T-cell (primary cell): ENCODE measurements at regions not wholly inside any gene's neighbourhood (a gene's known extent, or its start where the extent isn't known, plus 50 kb on each side); places are given as distances from the start of the nearest gene placed in this dataset.

Experiments
- ATAC-seq, 4 experiments: fragments of 200-7000 bp in 3 of 4; fragments of 150-1000 bp in 1 of 4; cut with Tn5 transposase; replicated peaks in 1 of 4; 1 replicate in 3 of 4; 2 replicates in 1 of 4; pipeline ENCODE4 v1.10.0; 2021; ENCODE audit warnings: moderate library complexity in 3 of 4, mild to moderate bottlenecking in 2 of 4, moderate number of reproducible peaks in 1 of 4
- CTCF ChIA-PET, 2 donors: fragments of 300-600 bp; sonication (Branson Sonifier 250); formaldehyde crosslinking; loops; one replicate each; lab custom pipeline; 2022; ENCODE audit warnings: antibody characterized with exemption in 2 of 2; lab: Charles Lee
- POLR2A ChIA-PET, 2 donors: fragments of 300-600 bp; sonication (Branson Sonifier 250); formaldehyde crosslinking; loops; one replicate each; lab custom pipeline; 2022; ENCODE audit warnings: antibody characterized with exemption in 2 of 2; lab: Charles Lee
- DNase-seq, 35 experiments: peaks; one replicate each; pipeline versions ENCODE4 v3.0.0 to v3.0.0-alpha.2; 2013 to 2023
- H3K27ac ChIP-seq: one replicate; pipeline ENCODE4 v1.5.1; 2013; ENCODE audit warnings: low read length
- H3K27me3 ChIP-seq, 2 experiments: replicated peaks in 1 of 2; 1 replicate in 1 of 2; 2 replicates in 1 of 2; pipeline versions ENCODE4 v1.6.1 to v1.7.0; 2013; ENCODE audit warnings: low read length in 1 of 2, mixed read lengths in 1 of 2; ENCODE audit not compliant: control insufficient read depth in 2 of 2, insufficient read depth in 2 of 2; ENCODE audit errors: extremely low read depth in 1 of 2
- H3K36me3 ChIP-seq, 2 donors: 1 replicate in 1 of 2; 2 replicates in 1 of 2; pipeline versions ENCODE4 v1.6.1 to v1.7.0; 2013; ENCODE audit warnings: low read length in 1 of 2; ENCODE audit not compliant: control insufficient read depth in 2 of 2, insufficient read depth in 1 of 2; ENCODE audit errors: extremely low read depth in 1 of 2
- H3K4me1 ChIP-seq, 2 experiments: 1 replicate in 1 of 2; 2 replicates in 1 of 2; pipeline versions ENCODE4 v1.6.1 to v1.7.0; 2013; ENCODE audit warnings: low read length in 2 of 2, mixed read lengths in 1 of 2; ENCODE audit not compliant: insufficient read depth in 2 of 2, control insufficient read depth in 1 of 2; ENCODE audit errors: extremely low read depth in 1 of 2
- H3K4me3 ChIP-seq, 2 donors: 1 replicate in 1 of 2; 2 replicates in 1 of 2; pipeline versions ENCODE4 v1.5.1 to v1.7.0; 2013; ENCODE audit warnings: mild to moderate bottlenecking in 2 of 2, low read length in 1 of 2, moderate library complexity in 1 of 2; ENCODE audit not compliant: control insufficient read depth in 1 of 2; ENCODE audit errors: extremely low read depth in 1 of 2
- H3K9me3 ChIP-seq: 2 replicates; pipeline ENCODE4 v1.7.0; 2013
- H3K27ac Mint-ChIP-seq, 2 donors: one replicate each; pipeline ENCODE4 v1.8.0; 2020 to 2021; ENCODE audit warnings: mild to moderate bottlenecking in 2 of 2, mixed read lengths in 2 of 2
- H3K27me3 Mint-ChIP-seq, 2 donors: one replicate each; pipeline ENCODE4 v1.8.0; 2021 to 2022; ENCODE audit warnings: mixed read lengths in 2 of 2
- H3K36me3 Mint-ChIP-seq: one replicate; pipeline ENCODE4 v1.8.0; 2021; ENCODE audit warnings: mixed read lengths
- H3K4me1 Mint-ChIP-seq, 3 donors: one replicate each; pipeline ENCODE4 v1.8.0; 2020 to 2022; ENCODE audit warnings: mixed read lengths in 3 of 3, mild to moderate bottlenecking in 1 of 3
- H3K4me3 Mint-ChIP-seq, 3 donors: one replicate each; pipeline ENCODE4 v1.8.0; 2020 to 2022; ENCODE audit warnings: mild to moderate bottlenecking in 3 of 3, mixed read lengths in 3 of 3, moderate library complexity in 3 of 3
- H3K9me3 Mint-ChIP-seq, 3 donors: one replicate each; pipeline ENCODE4 v1.8.0; 2020 to 2022; ENCODE audit warnings: mixed read lengths in 3 of 3
- WGBS: methylation state at CpG from one replicate; pipeline ENCODE4 v1.1.5; 2013; ENCODE audit warnings: missing lambda C conversion rate; ENCODE audit not compliant: insufficient coverage; 5-methylcytosine and 5-hydroxymethylcytosine counted together

DNA sequence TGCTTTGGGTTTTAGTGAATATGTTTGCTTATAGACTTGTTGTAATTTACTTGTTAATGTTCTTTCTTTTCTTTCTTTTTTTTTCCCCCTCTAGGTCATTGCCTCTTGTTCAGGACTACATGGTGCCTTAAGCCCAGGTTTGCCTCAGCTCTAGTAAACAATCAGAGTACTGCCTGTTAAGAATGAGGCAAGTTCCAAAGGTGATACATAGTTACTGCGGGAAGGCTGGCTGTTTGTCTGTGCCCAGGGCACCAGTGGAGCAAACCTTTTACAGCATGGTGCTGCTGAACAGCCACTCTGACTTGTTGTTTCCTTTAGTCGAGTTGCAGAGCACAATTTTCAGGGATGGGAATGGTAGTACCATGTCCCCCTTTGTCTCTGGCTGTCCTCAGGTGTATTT, 517.2 kb downstream of the NYAP2 start:
- DNase-seq (no peak), ATAC-seq (no peak)
- Mint-ChIP-seq H3K9me3 (peaks cover 7 to 15% (median 7%) of the 10 kb centered on the region in 3 donors), H3K36me3 (no peaks in the 10 kb centered on the region), H3K4me3 (no peak overlapping the region), H3K27ac (no peak overlapping the region), H3K27me3 (peaks cover 0 to 6% of the 10 kb centered on the region in 2 donors), H3K4me1 (no peaks in the 10 kb centered on the region)
- ChIA-PET POLR2A (no interaction called here), CTCF (no interaction called here)
- Histone ChIP-seq H3K4me3 (no peak overlapping the region), H3K27me3 (no peaks in the 10 kb centered on the region), H3K36me3 (no peaks in the 10 kb centered on the region), H3K4me1 (no peaks in the 10 kb centered on the region), H3K27ac (no peak overlapping the region), H3K9me3 (no peaks in the 10 kb centered on the region)
- WGBS, result 100% methylated on average over 1 of the region's 2 CpGs

DNA sequence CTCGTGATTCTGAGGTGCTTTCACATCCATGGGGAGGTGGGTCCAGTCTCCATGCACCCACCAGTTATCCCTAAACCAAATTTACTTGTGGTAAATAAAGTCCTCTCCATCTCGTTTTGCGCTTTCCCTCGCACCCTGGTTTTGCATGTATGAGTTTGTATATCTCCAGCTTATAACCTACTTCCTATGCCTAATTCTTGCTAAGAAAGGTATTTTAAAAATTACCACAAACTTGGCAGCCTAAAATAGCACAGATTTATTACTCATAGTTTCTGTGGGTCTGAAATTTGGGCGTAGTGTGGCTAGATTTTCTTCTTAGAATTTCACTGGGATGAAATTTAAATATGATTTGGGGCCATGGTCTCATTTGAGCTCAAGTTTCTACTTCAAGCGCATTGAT, 511.5 kb downstream of the NYAP2 start:
- POLR2A ChIA-PET, result no interaction called here
- no peaks in the 10 kb centered on the region for H3K36me3 ChIP-seq
- CTCF ChIA-PET, result no interaction called here
- H3K27ac ChIP-seq, result no peak overlapping the region
- Mint-ChIP-seq H3K4me1 (no peaks in the 10 kb centered on the region), H3K9me3 (peaks cover 0 to 4% (median 0%) of the 10 kb centered on the region in 3 donors), H3K27ac (no peak overlapping the region), H3K36me3 (no peaks in the 10 kb centered on the region), H3K27me3 (no peaks in the 10 kb centered on the region), H3K4me3 (no peak overlapping the region)
- WGBS, result 90% methylated on average over 1 of the region's 6 CpGs
- no peaks in the 10 kb centered on the region for H3K4me1 ChIP-seq
- H3K27me3 ChIP-seq, result no peaks in the 10 kb centered on the region
- no peak overlapping the region for H3K4me3 ChIP-seq
- DNase-seq, result no peak
- no peak for ATAC-seq
- H3K9me3 ChIP-seq, result no peaks in the 10 kb centered on the region

DNA sequence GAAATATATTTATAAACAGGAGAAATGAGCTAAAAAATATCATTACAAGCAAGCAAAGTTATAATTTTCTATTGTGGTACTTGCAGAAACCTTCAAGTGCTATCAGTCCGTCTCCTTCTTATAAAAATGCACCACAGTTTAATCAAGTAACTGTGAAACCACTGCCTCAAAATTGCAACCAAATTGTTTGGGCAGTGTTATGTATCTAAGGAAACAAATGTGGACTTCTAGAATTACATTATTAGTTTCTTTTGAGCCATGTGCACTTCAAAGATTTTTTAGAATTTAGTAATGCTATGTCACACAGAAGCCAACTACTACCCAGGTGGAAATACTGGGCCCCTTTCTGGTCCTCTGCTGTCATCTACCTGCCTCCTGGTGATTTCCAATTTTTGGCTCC, 495.6 kb downstream of the NYAP2 start:
- ChIA-PET CTCF (interaction anchor here in 1 of 2 donors (1.8 kb wide), 1 partner anchor 907 kb away, joined by 4 read pairs; no protein-coding TSS in a partner anchor), POLR2A (no interaction called here)
- no peaks in the 10 kb centered on the region for H3K36me3 Mint-ChIP-seq
- Histone ChIP-seq H3K27me3 (peaks cover 0 to 3% of the 10 kb centered on the region in 2 experiments), H3K4me3 (no peak overlapping the region), H3K27ac (no peak overlapping the region), H3K9me3 (no peaks in the 10 kb centered on the region), H3K4me1 (no peaks in the 10 kb centered on the region), H3K36me3 (no peaks in the 10 kb centered on the region)
- H3K9me3 Mint-ChIP-seq, result no peaks in the 10 kb centered on the region
- no peak overlapping the region for H3K4me3 Mint-ChIP-seq
- DNase-seq (no peak), ATAC-seq (no peak)
- H3K4me1 Mint-ChIP-seq, result no peaks in the 10 kb centered on the region
- H3K27me3 Mint-ChIP-seq, result peaks cover 3 to 17% of the 10 kb centered on the region in 2 donors
- no peak overlapping the region for H3K27ac Mint-ChIP-seq
- WGBS, result no CpG with 5 or more reads among the region's 1 CpG

DNA sequence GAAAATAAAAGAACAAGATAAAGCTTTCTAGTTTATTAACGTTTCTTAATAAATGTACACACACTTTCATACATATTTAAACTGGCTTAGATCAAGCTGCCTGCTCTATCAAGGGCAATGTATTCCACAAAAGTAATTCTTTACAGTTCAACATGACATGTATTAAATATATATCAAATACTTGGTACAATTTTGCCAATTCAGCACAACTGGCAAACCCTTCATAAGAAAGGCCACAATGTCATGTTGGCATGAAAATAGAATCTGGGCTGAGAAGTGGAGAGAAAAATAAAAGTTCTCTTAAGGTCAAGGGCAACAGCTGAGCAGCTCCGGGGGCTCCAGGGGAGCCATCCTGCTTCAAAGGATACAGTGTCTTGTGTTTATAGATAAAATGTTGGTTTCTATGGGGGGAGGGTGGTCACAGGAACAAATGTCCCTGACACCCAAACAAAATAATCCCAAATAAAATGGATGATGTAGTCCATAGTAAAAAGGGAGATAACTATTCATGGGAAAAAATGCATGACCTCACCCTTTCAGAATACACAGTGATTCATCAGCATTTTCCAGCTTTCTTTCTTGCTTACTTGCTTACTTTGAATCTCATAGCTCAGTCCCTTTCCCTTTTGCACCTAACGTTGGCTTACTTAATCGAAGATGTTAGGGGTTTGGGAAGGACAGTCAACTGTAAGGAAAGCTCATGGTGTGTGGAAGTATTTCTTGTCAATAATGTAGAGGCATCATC, 494.9 kb downstream of the NYAP2 start:
- H3K4me3 ChIP-seq, result no peak overlapping the region
- Mint-ChIP-seq H3K27me3 (peaks cover 3 to 17% of the 10 kb centered on the region in 2 donors), H3K4me1 (no peaks in the 10 kb centered on the region), H3K27ac (no peak overlapping the region), H3K36me3 (no peaks in the 10 kb centered on the region), H3K4me3 (no peak overlapping the region), H3K9me3 (no peaks in the 10 kb centered on the region)
- ATAC-seq (no peak), DNase-seq (no peak)
- H3K36me3 ChIP-seq, result no peaks in the 10 kb centered on the region
- H3K27me3 ChIP-seq, result peaks cover 0 to 3% of the 10 kb centered on the region in 2 experiments
- no peaks in the 10 kb centered on the region for H3K9me3 ChIP-seq
- WGBS, result no CpG with 5 or more reads among the region's 4 CpGs
- H3K4me1 ChIP-seq, result no peaks in the 10 kb centered on the region
- POLR2A ChIA-PET, result no interaction called here
- CTCF ChIA-PET, result interaction anchor here in 1 of 2 donors (1.8 kb wide), 1 partner anchor 908 kb away, joined by 4 read pairs; no protein-coding TSS in a partner anchor
- no peak overlapping the region for H3K27ac ChIP-seq

DNA sequence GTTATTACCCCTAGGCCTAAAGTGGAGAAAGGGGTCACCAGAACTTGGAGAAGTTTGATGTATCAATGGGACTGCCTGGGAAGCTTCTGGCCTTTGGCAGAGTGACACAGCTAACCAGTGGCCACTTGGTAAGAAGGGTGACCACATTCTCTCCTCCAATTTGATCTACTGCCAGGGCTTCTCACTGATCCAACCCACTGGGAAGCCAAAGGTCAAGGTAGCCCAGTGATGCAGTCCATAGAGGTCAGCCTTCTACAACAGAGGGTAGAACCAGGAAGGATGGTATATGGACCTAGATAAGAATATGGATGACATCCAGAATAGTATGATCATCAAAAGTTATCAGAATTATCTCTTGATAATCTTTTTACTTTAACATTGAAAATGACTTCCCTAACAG, 493.6 kb downstream of the NYAP2 start:
- Mint-ChIP-seq H3K36me3 (no peaks in the 10 kb centered on the region), H3K4me3 (no peak overlapping the region), H3K4me1 (no peaks in the 10 kb centered on the region), H3K9me3 (no peaks in the 10 kb centered on the region), H3K27me3 (peaks cover 3 to 15% of the 10 kb centered on the region in 2 donors), H3K27ac (no peak overlapping the region)
- H3K27me3 ChIP-seq, result peaks cover 0 to 3% of the 10 kb centered on the region in 2 experiments
- no peaks in the 10 kb centered on the region for H3K4me1 ChIP-seq
- no peaks in the 10 kb centered on the region for H3K9me3 ChIP-seq
- H3K27ac ChIP-seq, result no peak overlapping the region
- DNase-seq, result no peak
- H3K4me3 ChIP-seq, result no peak overlapping the region
- ChIA-PET CTCF (no interaction called here), POLR2A (no interaction called here)
- ATAC-seq, result no peak
- no peaks in the 10 kb centered on the region for H3K36me3 ChIP-seq

DNA sequence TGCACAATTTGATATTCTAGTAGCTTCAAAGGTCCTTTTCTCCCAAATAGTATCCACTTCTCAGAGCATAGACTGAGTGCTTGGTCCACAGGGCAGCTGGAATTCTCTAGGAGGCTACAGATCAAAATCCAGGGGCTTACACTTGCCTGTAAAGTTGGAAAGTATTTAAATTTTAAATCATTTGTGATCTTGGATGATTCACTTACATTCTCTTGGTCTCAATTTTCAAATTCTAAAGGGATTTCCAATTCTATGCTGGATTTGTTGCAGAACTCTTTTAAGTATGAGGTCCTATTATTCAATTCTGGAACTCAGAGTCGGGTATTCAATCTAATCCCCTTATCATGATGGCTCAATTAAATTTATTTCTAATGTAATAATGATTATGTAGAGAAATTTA, 492.3 kb downstream of the NYAP2 start:
- Mint-ChIP-seq H3K4me3 (no peak overlapping the region), H3K9me3 (no peaks in the 10 kb centered on the region), H3K27ac (no peak overlapping the region), H3K4me1 (no peaks in the 10 kb centered on the region), H3K27me3 (peaks cover 3 to 9% of the 10 kb centered on the region in 2 donors), H3K36me3 (no peaks in the 10 kb centered on the region)
- DNase-seq (no peak), ATAC-seq (no peak)
- Histone ChIP-seq H3K9me3 (no peaks in the 10 kb centered on the region), H3K4me1 (no peaks in the 10 kb centered on the region), H3K36me3 (no peaks in the 10 kb centered on the region), H3K4me3 (no peak overlapping the region), H3K27me3 (peaks cover 0 to 3% of the 10 kb centered on the region in 2 experiments), H3K27ac (no peak overlapping the region)
- CTCF ChIA-PET, result no interaction called here
- POLR2A ChIA-PET, result no interaction called here
- WGBS, result no CpG with 5 or more reads among the region's 1 CpG
